ENCODE measurements at regions not wholly inside any gene's neighbourhood (a gene's known extent, or its start where the extent isn't known, plus 50 kb on each side); places are given as distances from the start of the nearest gene placed in this dataset.

DNA sequence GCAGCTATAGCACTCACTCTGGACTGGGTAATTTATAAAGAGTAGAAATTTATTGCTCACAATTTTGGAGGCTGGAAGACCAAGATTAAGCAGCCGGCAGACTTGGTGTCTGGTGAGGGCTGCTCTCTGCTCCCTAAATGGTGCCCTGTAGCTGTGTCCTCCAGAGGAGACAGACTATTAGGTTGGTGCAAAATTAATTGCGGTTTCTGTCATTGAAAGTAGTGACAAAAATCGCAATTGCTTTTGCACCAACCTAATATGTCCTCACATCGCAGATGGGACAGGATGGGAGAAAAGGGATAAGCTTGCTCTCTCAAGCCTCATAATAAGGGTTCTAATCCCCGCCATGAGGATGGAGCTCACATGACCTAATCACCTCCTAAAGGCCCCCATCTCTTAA lies 258.1 kb upstream of the VCX3A start:
- Histone ChIP-seq H3K27me3 (replicated peaks) (no peaks in the 10 kb centered on the region), H3K36me3 (no peaks in the 10 kb centered on the region), H3K4me1 (replicated peaks) (no peaks in the 10 kb centered on the region), H3K27ac (no peak overlapping the region), H3K4me3 (no peak overlapping the region), H3K9me3 (replicated peaks) (no peaks in the 10 kb centered on the region)
- no peak for DNase-seq (ENCODE audit: low read depth in 1 of 2, low spot score in 2 of 2)

DNA sequence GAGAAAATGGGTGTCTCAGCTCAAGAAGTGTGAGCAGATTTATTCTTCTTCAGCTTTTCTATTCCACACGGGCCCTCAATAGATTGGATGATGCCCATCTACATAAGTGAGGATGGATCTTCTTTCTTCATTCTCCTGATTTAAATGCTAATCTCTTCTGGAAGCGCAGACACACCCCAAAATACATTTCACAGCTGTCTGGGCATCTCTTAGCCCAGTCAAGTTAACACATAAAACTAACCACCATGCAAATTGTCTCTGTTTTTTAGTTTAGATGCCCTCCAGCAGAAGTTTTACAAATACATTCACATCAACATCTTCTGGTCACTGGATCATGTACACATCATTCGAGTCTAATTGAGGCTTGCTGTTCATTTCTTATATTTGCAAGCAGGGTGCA lies 249.0 kb upstream of the VCX3A start:
- DNase-seq (ENCODE audit: low read depth in 1 of 2, low spot score in 2 of 2): no peak
- Histone ChIP-seq H3K36me3 (no peaks in the 10 kb centered on the region), H3K4me1 (replicated peaks) (no peaks in the 10 kb centered on the region), H3K9me3 (replicated peaks) (no peaks in the 10 kb centered on the region), H3K4me3 (no peak overlapping the region), H3K27me3 (replicated peaks) (no peaks in the 10 kb centered on the region), H3K27ac (no peak overlapping the region)

DNA sequence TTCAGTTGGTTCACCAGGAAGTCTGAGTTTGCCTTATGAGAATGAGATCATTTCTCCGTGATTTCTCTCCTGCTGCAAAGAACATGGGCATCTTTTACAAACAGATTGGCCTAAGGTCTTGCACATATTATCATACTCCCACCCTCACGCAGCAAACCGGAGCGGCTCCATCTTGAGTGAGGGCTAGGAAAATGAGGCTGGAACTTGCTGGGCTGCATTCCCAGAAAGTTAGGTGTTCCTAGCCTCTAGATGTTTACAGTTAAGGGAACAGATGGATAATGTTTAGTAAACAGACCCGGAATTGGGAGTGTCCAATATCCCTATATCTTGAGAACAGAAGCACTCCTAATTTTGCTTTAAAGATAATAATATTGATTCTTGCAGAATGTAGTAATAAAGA lies 247.9 kb upstream of the VCX3A start:
- no peaks in the 10 kb centered on the region for H3K36me3 ChIP-seq
- no peak overlapping the region for H3K4me3 ChIP-seq
- H3K4me1 ChIP-seq (replicated peaks): no peaks in the 10 kb centered on the region
- no peak for DNase-seq (ENCODE audit: low read depth in 1 of 2, low spot score in 2 of 2)
- H3K9me3 ChIP-seq (replicated peaks): no peaks in the 10 kb centered on the region
- H3K27me3 ChIP-seq (replicated peaks): no peaks in the 10 kb centered on the region
- H3K27ac ChIP-seq: no peak overlapping the region

DNA sequence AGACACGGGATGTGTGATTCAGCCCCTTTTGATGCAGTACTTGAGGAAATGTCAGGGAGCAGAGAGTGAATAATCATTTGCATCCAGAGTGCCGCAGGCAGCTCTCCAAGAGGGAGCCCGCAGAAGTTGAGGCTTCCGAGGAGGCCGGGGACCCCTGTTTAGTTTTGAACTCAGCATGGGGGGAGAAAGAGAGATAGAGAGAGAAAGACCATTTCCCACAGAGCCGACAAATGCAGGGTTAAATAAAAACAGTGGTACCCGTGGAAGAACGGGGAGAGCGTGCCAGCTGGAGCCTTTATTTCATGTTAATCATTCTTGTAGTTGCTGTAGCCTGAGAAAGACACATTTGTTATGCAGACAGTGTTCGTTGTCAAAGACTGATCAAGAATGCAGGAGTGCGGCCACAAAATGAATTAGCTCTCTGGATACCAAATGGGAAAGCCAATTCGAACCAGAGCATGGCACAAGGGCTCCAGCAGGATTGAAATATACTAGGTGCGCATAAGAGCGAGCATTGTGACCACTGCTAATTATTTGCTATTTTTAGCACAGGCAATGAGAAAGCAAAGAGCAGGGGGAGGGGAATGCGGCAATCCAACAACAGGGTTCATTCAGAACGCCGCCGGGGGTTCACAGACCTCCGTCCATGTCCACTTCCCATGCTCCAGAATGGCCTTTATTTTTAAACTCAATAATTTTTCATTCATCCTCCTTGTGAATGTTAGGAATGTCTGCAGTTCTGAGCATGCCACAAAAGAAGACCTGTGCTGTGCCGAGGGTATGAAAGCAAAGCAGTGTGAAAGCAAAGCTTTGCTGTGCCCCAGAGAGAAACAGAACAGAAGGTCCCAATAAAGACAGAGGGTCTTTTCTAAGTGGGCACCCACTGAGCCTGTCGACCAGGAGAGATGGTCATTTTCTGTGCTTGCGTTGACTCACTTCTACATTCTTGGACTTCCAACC lies 243.9 kb upstream of the VCX3A start:
- Histone ChIP-seq H3K4me3 (no peak overlapping the region), H3K27ac (no peak overlapping the region), H3K9me3 (replicated peaks) (no peaks in the 10 kb centered on the region), H3K27me3 (replicated peaks) (no peaks in the 10 kb centered on the region), H3K4me1 (replicated peaks) (no peaks in the 10 kb centered on the region), H3K36me3 (no peaks in the 10 kb centered on the region)
- no peak for DNase-seq (ENCODE audit: low read depth in 1 of 2, low spot score in 2 of 2)

DNA sequence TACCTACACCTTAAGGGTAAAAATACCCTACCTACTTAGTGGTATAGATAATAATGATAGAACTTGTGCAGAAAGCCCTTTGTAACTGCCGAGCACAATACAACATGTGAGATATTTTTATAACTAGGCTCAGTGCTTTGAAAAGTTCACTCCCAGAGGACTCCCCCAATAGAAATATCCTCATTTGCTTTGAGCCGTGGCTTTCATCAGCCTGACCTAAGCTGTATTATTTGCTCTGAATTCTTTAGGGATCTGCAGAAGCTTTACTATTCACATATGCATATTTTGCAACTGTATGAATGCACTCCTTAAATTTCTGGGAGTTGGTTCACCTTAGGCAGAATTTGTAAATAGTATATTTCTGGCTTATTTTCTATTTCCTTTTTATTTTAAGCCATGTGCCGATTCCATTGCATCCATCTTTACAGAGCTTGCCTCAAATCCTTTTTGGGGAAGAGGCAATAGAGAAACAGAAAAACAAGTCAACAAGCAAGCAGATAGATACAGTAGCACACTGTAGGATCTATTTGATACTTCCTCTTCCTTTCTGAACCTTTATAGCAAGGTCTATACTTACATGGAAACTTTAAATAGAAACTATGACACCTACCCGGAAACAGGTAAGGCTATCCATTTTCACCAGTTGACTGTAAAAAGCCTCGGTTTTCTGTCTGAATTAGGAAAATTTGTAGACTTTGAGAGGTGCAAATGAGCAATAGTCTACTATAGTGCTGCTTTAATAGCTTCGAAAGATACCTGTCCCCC lies 242.5 kb upstream of the VCX3A start:
- Histone ChIP-seq H3K36me3 (no peaks in the 10 kb centered on the region), H3K9me3 (replicated peaks) (no peaks in the 10 kb centered on the region), H3K27ac (no peak overlapping the region), H3K27me3 (replicated peaks) (no peaks in the 10 kb centered on the region), H3K4me3 (no peak overlapping the region), H3K4me1 (replicated peaks) (no peaks in the 10 kb centered on the region)
- no peak for DNase-seq (ENCODE audit: low read depth in 1 of 2, low spot score in 2 of 2)

DNA sequence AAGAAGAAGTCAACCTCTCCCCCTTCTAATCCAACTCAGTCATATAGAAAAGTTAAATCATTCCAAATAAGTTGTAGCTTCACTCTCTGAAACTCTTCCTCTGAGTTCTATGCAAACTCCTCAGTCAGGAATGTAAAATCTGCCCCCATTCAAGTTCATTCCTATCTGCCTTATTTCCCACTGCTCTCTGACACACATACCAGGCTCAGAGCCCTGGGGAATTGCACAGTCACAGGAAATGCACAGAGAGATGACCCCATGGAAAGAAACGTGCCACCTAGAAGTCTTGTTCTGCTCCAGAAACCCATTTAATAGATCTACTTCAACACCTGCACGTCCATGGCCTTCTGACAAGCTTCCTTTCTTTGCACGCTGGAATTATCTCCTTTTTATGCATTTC lies 236.0 kb upstream of the VCX3A start:
- Histone ChIP-seq H3K9me3 (replicated peaks) (no peaks in the 10 kb centered on the region), H3K36me3 (no peaks in the 10 kb centered on the region), H3K4me3 (no peak overlapping the region), H3K4me1 (replicated peaks) (no peaks in the 10 kb centered on the region), H3K27ac (no peak overlapping the region), H3K27me3 (replicated peaks) (no peaks in the 10 kb centered on the region)
- DNase-seq (ENCODE audit: low read depth in 1 of 2, low spot score in 2 of 2): no peak

DNA sequence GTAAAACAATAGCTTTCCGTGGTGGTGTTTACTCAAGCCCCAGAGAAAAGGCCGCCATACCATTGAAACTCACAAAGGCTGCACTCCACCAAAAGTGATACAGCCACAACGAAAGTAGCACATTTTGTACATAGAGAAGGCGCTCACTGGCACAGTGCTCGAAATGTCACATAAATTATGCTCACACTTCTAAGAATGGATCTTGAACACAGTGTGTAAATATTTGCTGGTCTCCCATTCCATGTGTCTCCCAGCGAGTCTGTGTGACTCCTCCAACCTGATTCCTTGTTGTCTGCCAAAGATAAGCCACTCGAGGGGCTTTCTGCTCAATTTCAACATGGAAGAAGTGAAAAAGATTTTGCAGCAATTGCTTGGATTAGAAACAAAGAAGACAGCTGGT lies 234.0 kb upstream of the VCX3A start:
- DNase-seq (ENCODE audit: low read depth in 1 of 2, low spot score in 2 of 2): no peak
- H3K9me3 ChIP-seq (replicated peaks): no peaks in the 10 kb centered on the region
- H3K27me3 ChIP-seq (replicated peaks): no peaks in the 10 kb centered on the region
- H3K36me3 ChIP-seq: no peaks in the 10 kb centered on the region
- H3K27ac ChIP-seq: no peak overlapping the region
- no peak overlapping the region for H3K4me3 ChIP-seq
- H3K4me1 ChIP-seq (replicated peaks): no peaks in the 10 kb centered on the region

DNA sequence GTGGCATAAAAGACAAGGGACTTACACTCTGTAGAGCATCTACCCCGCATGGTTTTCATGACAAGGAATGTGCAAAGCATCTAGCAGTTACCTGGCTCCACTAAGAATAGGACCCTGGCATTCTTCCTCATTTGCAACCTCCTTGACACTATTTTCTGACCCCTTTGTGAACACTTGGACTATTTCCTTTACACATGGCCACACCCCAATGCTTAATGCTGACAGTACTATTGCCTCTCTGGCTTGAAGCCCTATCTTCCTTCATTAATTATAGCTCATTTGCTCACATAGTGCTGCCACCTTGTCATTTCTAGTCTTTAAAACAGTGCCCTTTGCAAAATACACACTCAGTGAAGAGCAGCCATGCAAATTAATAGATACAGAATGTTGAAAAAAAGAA lies 226.3 kb upstream of the VCX3A start:
- no peak for DNase-seq (ENCODE audit: low read depth in 1 of 2, low spot score in 2 of 2)

DNA sequence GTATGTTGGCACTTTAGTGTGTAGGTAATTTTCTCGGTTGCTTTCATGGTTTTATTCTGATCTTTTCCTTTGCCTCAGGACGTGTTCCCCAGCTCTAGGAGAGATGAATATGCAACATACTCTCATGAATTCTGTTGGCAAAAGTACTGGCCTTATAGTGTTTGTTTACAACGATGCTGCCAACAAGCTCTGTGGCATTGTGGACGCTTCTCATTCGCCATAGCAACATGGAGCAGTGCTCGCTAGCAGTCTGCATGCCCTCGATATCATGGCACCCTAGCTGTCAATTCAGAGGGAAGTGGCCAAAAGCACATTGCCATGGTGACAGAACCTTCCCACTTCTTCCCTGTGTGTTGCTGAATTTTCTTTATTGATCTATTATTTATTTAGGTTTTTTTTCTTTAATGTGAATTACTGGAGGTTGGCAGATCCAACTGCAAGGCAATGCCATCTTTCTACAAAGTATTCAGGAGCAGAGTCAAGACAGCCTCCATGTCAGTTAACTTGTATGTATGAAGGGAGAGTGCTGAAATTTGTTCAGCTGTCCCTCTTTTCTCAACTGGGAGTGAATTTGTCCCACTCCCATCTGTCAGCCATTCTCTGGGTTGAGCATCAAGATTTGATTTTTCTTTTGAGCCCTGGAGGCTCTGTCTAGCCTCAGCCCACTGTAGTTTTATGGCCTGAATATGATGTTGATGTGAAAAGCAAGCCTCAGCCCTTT lies 224.9 kb upstream of the VCX3A start:
- Histone ChIP-seq H3K27ac (no peak overlapping the region), H3K36me3 (no peaks in the 10 kb centered on the region), H3K4me3 (no peak overlapping the region), H3K4me1 (replicated peaks) (no peaks in the 10 kb centered on the region), H3K9me3 (replicated peaks) (no peaks in the 10 kb centered on the region), H3K27me3 (replicated peaks) (no peaks in the 10 kb centered on the region)
- no peak for DNase-seq (ENCODE audit: low read depth in 1 of 2, low spot score in 2 of 2)

More for the DNA sequence above, 226.3 kb upstream of the VCX3A start:
- Histone ChIP-seq H3K27ac (no peak overlapping the region), H3K27me3 (replicated peaks) (no peaks in the 10 kb centered on the region), H3K36me3 (no peaks in the 10 kb centered on the region), H3K4me1 (replicated peaks) (no peaks in the 10 kb centered on the region), H3K4me3 (no peak overlapping the region), H3K9me3 (replicated peaks) (no peaks in the 10 kb centered on the region)

DNA sequence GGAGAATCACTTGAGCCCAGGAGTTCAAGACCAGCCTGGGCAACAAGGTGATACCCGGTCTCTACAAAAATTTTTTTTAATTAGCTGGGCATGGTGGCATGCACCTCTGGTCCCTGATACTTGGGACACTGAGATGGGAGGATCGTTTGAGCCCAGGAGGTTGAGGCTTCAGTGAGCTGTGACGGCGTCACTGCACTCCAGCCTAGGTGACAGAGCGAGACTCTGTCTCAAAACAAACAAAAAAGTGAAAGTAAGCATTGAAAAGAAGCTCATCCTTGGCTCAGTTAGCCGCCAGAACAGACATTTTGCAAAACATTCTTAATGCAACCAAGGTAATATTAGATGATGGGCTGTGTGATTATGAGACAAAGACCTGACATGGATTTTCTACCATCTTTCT lies 223.3 kb upstream of the VCX3A start:
- H3K4me1 ChIP-seq (replicated peaks): no peaks in the 10 kb centered on the region

DNA sequence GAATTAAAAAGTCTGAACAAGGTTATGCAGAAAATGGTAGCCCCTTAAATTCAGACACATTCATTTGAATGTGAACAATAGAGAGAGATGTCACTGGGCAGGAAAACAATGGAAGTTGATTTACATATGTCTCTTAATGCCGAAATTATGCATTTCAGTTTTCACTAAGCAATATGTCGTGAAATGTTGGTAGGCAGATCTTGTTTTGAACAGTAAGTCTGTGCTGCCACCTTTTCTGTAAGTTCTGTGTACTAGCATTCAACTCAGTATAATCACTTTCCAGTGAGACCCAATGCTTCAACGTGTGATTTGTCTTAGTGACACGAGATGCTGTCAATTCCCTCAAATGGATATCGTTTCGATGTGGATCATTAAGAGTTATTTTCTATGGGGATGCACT lies 222.7 kb upstream of the VCX3A start:
- DNase-seq (ENCODE audit: low read depth in 1 of 2, low spot score in 2 of 2): no peak
- Histone ChIP-seq H3K9me3 (replicated peaks) (no peaks in the 10 kb centered on the region), H3K27me3 (replicated peaks) (no peaks in the 10 kb centered on the region), H3K36me3 (no peaks in the 10 kb centered on the region), H3K27ac (no peak overlapping the region), H3K4me3 (no peak overlapping the region), H3K4me1 (replicated peaks) (no peaks in the 10 kb centered on the region)

More for the DNA sequence above, 223.3 kb upstream of the VCX3A start:
- no peaks in the 10 kb centered on the region for H3K9me3 ChIP-seq (replicated peaks)
- no peak overlapping the region for H3K27ac ChIP-seq
- no peak for DNase-seq (ENCODE audit: low read depth in 1 of 2, low spot score in 2 of 2)
- no peaks in the 10 kb centered on the region for H3K27me3 ChIP-seq (replicated peaks)
- H3K36me3 ChIP-seq: no peaks in the 10 kb centered on the region
- H3K4me3 ChIP-seq: no peak overlapping the region

DNA sequence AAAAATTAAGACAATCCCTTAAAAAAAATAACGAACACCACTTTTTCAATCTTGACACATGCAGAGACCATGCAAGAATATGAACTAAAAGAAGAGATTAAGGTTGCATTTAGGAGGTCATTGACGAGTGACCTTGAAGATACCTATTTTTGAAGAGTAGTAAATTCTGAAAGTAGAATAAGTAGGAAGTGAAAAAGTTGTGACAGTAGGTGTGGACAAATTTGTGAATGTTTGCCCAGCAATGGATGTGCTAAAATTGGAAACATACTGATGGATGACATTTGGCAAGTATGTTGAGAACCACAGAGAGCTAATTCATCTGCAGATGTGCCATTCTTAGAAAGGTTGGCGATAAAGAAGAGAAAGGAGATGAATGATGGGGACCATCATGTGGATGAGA lies 213.7 kb upstream of the VCX3A start:
- H3K4me1 ChIP-seq (replicated peaks): no peaks in the 10 kb centered on the region
- no peak for DNase-seq (ENCODE audit: low read depth in 1 of 2, low spot score in 2 of 2)
- no peaks in the 10 kb centered on the region for H3K36me3 ChIP-seq
- no peaks in the 10 kb centered on the region for H3K27me3 ChIP-seq (replicated peaks)
- no peaks in the 10 kb centered on the region for H3K9me3 ChIP-seq (replicated peaks)
- no peak overlapping the region for H3K4me3 ChIP-seq
- H3K27ac ChIP-seq: no peak overlapping the region

DNA sequence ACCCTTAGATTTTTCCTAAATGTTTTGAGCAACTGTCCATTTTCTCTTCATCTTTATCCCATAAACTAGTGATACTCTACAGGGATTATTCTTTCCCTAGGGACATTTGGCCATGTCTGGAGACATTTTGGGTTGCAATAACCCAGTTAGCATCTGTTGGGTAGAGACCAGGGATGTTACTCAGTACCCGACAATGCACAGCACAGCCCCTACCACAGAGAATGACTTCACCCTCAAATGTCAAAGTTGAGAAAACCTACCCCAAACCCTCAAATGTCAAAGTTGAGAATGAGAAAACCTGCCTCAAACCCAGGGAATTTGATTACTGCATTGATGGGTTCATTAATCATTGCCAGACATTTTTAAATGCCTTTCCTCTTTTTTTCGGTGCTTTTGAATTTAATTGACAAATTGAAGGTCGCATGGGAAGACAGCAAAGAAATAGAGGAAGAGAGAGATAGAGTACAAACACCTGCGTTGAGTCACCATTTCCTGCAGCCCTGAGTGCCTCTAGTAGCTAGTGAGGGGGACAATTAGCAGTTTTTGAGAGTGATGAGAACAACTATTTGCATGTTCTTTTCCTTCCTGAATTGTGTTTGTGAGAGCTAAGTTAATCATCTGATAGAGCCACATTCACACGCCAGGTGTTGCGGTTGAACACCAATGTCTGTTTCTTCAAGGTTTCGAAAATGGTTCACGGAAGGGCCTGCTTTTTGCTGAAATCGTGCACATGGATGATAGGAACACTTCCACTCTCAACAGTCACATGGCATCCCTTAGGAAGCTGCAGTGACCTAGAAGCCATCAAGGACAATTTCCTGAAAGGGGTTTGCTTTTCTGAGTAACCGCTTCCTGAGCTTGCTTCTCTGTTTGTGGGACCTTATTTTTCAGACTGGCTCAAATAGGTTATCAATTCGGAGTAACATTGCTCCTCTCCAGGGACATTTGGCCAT lies 203.9 kb upstream of the VCX3A start:
- Histone ChIP-seq H3K4me1 (replicated peaks) (no peaks in the 10 kb centered on the region), H3K36me3 (no peaks in the 10 kb centered on the region), H3K27ac (no peak overlapping the region), H3K9me3 (replicated peaks) (no peaks in the 10 kb centered on the region), H3K27me3 (replicated peaks) (no peaks in the 10 kb centered on the region), H3K4me3 (no peak overlapping the region)
- no peak for DNase-seq (ENCODE audit: low read depth in 1 of 2, low spot score in 2 of 2)

Data from SJSA1 (cell line).